Ectodermal cell (in vitro differentiated cells): ENCODE measurements at regions not wholly inside any gene's neighbourhood (a gene's known extent, or its start where the extent isn't known, plus 50 kb on each side); places are given as distances from the start of the nearest gene placed in this dataset.

Experiments used
- H3K27ac ChIP-seq: 2 replicates; pipeline ENCODE4 v1.7.0; 2013; ENCODE audit warnings: mild to moderate bottlenecking, low read depth, low read length; ENCODE audit not compliant: insufficient read depth, poor library complexity, severe bottlenecking
- H3K27me3 ChIP-seq: 2 replicates; pipeline ENCODE4 v1.7.0; 2013; ENCODE audit warnings: mild to moderate bottlenecking, low read length; ENCODE audit not compliant: insufficient read depth, control insufficient read depth, poor library complexity, severe bottlenecking
- H3K36me3 ChIP-seq: one replicate; pipeline ENCODE4 v1.7.0; 2013; ENCODE audit warnings: low read length; ENCODE audit not compliant: control insufficient read depth, insufficient read depth
- H3K4me1 ChIP-seq: one replicate; pipeline ENCODE4 v1.7.0; 2013; ENCODE audit warnings: low read length; ENCODE audit not compliant: control insufficient read depth, insufficient read depth
- H3K4me3 ChIP-seq: 2 replicates; pipeline ENCODE4 v1.7.0; 2013; ENCODE audit warnings: low read depth, low read length, control low read depth; ENCODE audit not compliant: insufficient read depth
- H3K9me3 ChIP-seq: 2 replicates; pipeline ENCODE4 v1.7.0; 2013; ENCODE audit warnings: mild to moderate bottlenecking, low read length, moderate library complexity; ENCODE audit not compliant: control insufficient read depth
- WGBS, 2 experiments: methylation state at CpG; one replicate each; pipeline ENCODE4 v1.1.7; 2013; ENCODE audit warnings: missing lambda C conversion rate in 2 of 2; 5-methylcytosine and 5-hydroxymethylcytosine counted together

DNA sequence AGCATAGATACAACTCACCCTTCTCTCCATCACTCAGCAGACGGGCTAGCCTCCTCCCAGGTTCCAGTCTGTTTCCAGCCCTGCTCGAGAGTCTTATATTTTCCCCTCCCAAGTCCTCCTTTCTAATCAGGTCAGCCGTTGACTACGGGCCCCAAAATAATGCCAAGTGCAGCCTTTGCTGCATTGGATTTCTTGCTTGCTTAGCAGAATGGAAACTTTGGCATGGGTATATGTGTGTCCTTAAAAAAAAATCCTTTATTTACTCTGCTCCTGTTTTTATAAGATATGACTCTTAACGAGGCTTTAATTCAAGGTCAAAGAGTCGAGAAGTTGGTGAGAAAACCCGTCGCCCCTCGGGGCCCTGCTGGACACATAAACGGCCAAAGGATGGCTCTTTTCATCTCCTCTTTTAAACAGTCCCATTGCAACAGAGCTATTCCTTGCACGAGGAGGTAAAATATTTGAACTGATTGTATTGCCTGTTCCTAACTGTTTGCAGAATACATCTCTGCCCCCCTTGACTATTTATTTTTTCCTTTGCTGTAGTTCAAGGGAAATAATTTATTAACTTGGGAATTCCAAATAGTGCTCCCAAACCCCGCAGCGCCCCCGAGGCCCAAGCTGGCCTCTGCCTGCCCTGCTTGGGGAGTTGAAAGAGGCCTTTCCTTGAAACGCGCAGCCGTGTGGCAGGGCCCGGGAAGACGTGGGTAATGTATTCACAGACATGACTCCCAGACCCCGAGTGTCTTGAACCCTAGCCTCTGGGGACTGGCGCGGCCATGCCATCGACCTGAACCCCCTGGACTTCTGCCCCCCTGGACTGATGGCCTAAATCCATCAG lies 156.5 kb upstream of the MYL2 start:
- Histone ChIP-seq H3K36me3 (no peaks in the 10 kb centered on the region), H3K27me3 (no peaks in the 10 kb centered on the region), H3K9me3 (no peaks in the 10 kb centered on the region), H3K4me3 (no peak overlapping the region), H3K4me1 (peaks cover 10% of the 10 kb centered on the region), H3K27ac (no peak overlapping the region)
- WGBS, 2 experiments, result 84% methylated on average over 23 of the region's 23 CpGs

DNA sequence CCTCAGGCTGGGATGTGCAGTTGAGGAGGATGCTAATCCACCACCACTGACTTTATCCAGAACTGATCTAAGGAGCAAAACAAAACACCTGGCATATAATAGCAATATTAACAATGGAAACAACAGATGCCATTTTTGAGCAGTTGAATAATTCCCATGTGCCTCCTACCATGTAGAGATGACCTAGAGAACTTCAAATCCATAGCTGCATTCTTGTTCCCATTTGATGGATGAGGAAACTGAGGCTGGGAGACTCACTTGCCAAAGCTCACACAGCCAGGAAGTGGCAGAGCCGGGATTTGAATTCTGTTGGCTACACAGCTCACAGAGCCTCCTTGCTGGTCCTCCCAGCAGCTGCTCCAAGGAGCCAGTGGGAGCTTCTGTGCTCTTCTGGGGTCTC lies 155.8 kb upstream of the MYL2 start:
- no peaks in the 10 kb centered on the region for H3K27me3 ChIP-seq
- H3K4me3 ChIP-seq, result no peak overlapping the region
- 85 to 91% methylated on average over 1 of the region's 1 CpG for WGBS, 2 experiments

DNA sequence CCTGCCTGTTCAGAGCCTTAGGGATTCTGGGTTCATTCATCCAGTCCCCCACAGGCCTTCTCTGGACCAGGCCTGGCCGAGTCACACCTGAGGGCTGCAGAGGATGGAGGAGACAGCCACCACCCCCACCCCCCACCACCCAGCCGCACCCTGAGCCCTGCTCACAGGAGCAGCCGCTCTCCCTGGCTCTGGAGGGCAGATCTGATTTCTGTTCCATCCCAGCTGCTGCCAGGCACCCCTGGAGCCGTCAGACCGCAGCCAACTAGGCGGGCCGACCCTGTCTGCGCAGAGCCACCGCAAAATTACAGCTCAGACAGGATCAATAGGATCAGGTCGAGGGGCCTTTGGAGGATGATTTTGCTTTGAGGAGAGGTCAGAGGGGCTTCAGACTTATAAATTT lies 154.6 kb upstream of the MYL2 start:
- H3K4me1 ChIP-seq, result peaks cover 5% of the 10 kb centered on the region
- 90 to 91% methylated on average over 10 of the region's 10 CpGs for WGBS, 2 experiments
- no peak overlapping the region for H3K27ac ChIP-seq
- H3K27me3 ChIP-seq, result no peaks in the 10 kb centered on the region
- H3K4me3 ChIP-seq, result no peak overlapping the region
- H3K9me3 ChIP-seq, result no peaks in the 10 kb centered on the region
- no peaks in the 10 kb centered on the region for H3K36me3 ChIP-seq

More for the DNA sequence above, 155.8 kb upstream of the MYL2 start:
- H3K9me3 ChIP-seq, result no peaks in the 10 kb centered on the region
- no peaks in the 10 kb centered on the region for H3K36me3 ChIP-seq
- peaks cover 5% of the 10 kb centered on the region for H3K4me1 ChIP-seq
- no peak overlapping the region for H3K27ac ChIP-seq

DNA sequence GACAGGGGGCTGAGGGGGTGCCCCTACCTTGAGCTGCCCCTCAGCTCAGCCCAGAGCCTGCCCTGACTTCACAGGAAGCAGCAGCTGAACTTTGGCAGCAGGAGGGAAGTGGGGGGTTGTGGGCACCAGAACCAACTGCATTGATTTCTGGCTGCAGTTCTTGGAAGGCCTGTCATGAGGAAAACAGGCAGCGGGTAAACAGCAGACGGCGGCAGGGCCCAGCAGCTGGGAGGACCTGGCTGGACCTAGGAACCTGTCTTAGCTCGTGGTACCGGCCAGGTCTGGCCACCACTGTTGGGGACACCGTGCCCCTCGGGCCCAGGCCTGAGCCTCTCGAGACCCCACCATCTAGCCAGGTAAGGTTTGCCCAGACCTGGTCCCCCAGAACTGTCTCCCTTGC lies 154.2 kb upstream of the MYL2 start:
- no peaks in the 10 kb centered on the region for H3K36me3 ChIP-seq
- H3K27ac ChIP-seq, result no peak overlapping the region
- no peaks in the 10 kb centered on the region for H3K9me3 ChIP-seq
- no peaks in the 10 kb centered on the region for H3K27me3 ChIP-seq
- H3K4me3 ChIP-seq, result no peak overlapping the region
- H3K4me1 ChIP-seq, result peaks cover 5% of the 10 kb centered on the region
- WGBS, 2 experiments, result 92 to 94% methylated on average over 8 of the region's 8 CpGs

DNA sequence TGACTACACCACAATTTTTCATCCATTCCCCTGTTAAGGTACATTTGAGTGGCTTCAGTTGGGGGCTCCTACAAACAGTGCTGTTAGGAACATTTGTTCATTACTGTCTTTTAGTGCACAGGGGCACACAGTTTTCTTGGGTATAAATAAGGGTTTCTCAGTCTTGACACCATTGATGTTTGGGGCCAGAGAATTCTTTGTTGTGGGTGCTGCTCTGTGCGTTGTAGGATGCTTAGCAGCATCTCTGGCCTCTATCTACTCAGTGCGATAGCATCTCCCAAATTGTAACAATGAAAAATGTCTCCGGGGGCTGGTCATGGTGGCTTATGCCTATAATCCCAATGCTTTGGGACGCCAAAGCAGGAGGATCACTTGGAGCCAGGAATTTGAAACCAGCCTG lies 153.0 kb upstream of the MYL2 start:
- Histone ChIP-seq H3K27ac (no peak overlapping the region), H3K27me3 (no peaks in the 10 kb centered on the region), H3K36me3 (no peaks in the 10 kb centered on the region), H3K9me3 (no peaks in the 10 kb centered on the region), H3K4me1 (peaks cover 8% of the 10 kb centered on the region), H3K4me3 (no peak overlapping the region)
- WGBS, 2 experiments, result 92 to 96% methylated on average over 4 of the region's 4 CpGs

DNA sequence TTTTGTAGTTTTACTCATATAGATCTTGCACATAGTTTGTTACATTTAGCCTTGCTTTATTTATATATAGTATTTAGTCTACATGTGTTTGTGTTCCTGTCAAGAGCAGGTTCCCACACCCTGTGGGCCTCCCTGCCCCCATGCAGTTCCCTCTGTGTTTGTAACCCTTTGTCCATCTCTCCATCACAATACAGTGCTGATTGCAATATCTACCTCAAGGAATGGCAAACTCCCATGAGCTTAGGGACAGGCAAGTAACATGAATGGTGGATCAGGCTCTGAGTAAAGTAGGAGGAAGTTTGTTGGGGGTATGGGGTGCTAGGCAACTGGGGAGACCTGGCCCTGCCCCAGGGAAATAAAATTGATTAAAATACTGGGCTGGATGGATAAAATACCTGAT lies 151.9 kb upstream of the MYL2 start:
- no peaks in the 10 kb centered on the region for H3K36me3 ChIP-seq
- H3K9me3 ChIP-seq, result no peaks in the 10 kb centered on the region

DNA sequence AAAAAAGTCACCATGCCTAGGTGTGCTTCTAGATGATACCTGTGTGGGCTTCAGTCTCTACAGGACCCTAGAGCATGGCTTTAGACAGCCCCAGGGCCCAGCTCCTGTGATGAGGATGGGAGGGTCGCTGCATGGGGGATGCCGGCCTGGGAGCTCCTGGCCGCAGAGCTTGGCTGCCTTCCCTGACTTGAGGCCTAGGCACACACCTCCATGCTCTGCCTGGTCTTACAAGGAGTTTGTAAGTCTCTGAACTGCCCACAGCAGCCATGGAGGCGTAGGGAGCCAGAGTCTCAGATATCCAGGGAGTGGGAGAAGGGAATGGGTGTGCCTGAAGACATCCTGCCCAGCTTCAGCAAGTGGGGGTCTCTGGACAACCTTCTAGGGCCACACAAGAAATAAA lies 149.5 kb upstream of the MYL2 start:
- Histone ChIP-seq H3K4me3 (no peak overlapping the region), H3K9me3 (no peaks in the 10 kb centered on the region), H3K27ac (no peak overlapping the region), H3K27me3 (no peaks in the 10 kb centered on the region), H3K36me3 (no peaks in the 10 kb centered on the region), H3K4me1 (peaks cover 8% of the 10 kb centered on the region)
- 91 to 98% methylated on average over 4 of the region's 4 CpGs for WGBS, 2 experiments

More for the DNA sequence above, 151.9 kb upstream of the MYL2 start:
- H3K27me3 ChIP-seq, result no peaks in the 10 kb centered on the region
- no peak overlapping the region for H3K27ac ChIP-seq
- peaks cover 8% of the 10 kb centered on the region for H3K4me1 ChIP-seq
- H3K4me3 ChIP-seq, result no peak overlapping the region

DNA sequence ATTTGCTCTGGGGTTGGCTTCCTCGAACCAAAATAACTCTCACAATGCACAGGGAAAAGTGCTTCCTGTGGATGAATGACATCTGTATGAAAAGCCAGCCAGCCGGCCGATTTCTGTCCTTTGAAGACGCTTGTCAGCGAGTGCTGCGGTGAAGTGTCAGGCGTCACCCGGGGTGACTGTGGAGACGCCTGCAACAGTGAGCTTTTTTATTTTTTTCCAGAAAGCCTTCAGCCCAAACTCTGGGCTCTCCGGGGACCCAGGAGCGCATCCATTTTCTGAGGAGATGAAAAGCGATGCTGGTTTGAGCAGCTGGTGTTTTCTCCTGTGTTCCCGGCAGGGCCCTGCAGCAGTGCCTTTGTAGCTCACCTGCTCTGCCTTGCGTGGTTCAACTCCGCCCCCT lies 147.9 kb upstream of the MYL2 start:
- Histone ChIP-seq H3K27ac (no peak overlapping the region), H3K27me3 (no peaks in the 10 kb centered on the region), H3K36me3 (no peaks in the 10 kb centered on the region), H3K4me3 (no peak overlapping the region), H3K4me1 (peaks cover 3% of the 10 kb centered on the region), H3K9me3 (no peaks in the 10 kb centered on the region)
- 47 to 55% methylated on average over 15 of the region's 15 CpGs for WGBS, 2 experiments

DNA sequence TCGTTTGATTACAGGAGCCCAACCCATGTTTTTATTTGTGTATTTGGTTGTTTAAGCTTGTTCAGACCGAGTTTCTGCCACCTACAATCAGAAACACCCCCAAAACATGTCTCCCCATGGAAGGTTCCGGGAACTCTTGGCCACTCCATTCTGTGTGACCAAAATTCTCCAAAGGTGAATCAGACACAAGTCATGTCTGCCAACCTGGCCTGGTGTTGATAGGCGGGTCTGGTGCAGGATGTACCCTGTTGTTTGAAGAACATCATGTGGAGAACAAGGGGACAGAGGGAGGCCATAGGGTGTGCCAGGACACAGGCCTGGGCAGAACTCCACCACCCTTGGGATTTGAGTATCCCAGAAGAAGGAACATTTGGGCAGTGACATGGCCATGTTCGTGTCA lies 147.1 kb upstream of the MYL2 start:
- Histone ChIP-seq H3K4me1 (peaks cover 3% of the 10 kb centered on the region), H3K27me3 (no peaks in the 10 kb centered on the region), H3K27ac (no peak overlapping the region), H3K4me3 (no peak overlapping the region), H3K36me3 (no peaks in the 10 kb centered on the region), H3K9me3 (no peaks in the 10 kb centered on the region)
- WGBS, 2 experiments, result 89 to 93% methylated on average over 4 to 5 of the region's 5 CpGs

DNA sequence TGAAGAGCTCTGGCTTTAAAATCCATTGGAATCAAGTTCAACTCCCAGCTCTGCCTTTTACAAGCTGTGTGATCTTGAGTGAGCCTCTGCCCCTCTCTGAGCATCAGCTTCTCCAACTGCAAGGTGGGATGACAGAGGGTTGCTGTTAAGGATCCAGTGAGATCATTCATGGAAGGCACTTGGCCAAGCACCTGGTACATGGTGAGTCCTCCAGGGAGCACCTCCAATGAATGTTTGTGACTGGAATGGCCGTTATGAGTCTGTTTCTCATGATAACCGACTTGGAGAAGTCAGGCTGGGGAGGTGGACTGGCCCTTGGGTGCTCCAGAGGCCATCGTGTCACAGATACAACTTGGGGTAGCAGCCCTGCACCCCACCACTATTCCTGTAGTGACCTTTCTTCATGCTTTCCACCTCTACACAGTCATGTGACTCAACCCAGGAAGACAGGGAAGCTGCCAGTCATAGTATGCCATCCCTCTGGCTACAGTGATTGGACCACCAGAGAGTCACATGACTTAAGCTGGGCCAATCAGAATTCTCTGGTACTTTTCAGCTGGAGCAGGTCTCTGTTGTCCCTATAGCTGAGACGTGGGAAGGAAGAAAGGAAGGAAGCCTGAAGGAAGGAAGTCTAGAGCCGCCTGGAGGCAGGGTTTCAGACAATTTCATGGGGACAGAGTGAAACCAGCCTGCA lies 146.5 kb upstream of the MYL2 start:
- H3K4me3 ChIP-seq, result no peak overlapping the region
- peaks cover 3% of the 10 kb centered on the region for H3K4me1 ChIP-seq
- 88 to 92% methylated on average over 5 of the region's 5 CpGs for WGBS, 2 experiments
- H3K36me3 ChIP-seq, result no peaks in the 10 kb centered on the region
- H3K27ac ChIP-seq, result no peak overlapping the region
- H3K9me3 ChIP-seq, result no peaks in the 10 kb centered on the region
- no peaks in the 10 kb centered on the region for H3K27me3 ChIP-seq
